ENCODE measurements at regions not wholly inside any gene's neighbourhood (a gene's known extent, or its start where the extent isn't known, plus 50 kb on each side); places are given as distances from the start of the nearest gene placed in this dataset.

DNA sequence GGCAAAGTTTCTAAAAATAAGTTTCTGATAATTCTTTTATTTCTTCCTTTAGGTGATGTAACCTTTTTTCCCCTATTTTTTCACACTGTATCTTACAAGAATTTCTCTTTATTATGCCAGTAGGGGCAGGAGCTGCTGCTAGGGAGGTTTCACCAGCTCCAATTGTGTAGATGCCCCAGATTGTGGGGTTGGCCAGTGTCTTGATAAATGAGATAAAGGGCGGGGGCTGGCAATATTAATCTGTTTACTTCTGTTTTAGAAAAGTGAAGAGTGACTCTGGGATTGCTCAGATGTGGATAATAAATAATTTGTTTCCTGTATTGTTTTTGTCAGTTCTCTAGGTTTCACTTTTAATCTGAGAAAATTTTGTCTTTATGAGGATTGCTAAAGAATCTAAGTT is 190.4 kb downstream of the MC4R start:
- TF ChIP-seq, protein P1, sequence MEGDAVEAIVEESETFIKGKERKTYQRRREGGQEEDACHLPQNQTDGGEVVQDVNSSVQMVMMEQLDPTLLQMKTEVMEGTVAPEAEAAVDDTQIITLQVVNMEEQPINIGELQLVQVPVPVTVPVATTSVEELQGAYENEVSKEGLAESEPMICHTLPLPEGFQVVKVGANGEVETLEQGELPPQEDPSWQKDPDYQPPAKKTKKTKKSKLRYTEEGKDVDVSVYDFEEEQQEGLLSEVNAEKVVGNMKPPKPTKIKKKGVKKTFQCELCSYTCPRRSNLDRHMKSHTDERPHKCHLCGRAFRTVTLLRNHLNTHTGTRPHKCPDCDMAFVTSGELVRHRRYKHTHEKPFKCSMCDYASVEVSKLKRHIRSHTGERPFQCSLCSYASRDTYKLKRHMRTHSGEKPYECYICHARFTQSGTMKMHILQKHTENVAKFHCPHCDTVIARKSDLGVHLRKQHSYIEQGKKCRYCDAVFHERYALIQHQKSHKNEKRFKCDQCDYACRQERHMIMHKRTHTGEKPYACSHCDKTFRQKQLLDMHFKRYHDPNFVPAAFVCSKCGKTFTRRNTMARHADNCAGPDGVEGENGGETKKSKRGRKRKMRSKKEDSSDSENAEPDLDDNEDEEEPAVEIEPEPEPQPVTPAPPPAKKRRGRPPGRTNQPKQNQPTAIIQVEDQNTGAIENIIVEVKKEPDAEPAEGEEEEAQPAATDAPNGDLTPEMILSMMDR (conservative IDR thresholded peaks at IDR 0.05; ENCODE audit: low read length): no peak; the same call in 1 of the 2 replicates
- no peak for TF ChIP-seq EZH2phosphoT487 (IDR thresholded peaks at IDR 0.05; ENCODE audit: borderline replicate concordance)

Measured in Loucy (cell line).